Stimulated activated CD8-positive, alpha-beta memory T cell treated with anti-CD3 and anti-CD28 coated beads, Interleukin-12 subunit alpha, Interleukin-12 subunit beta, amount 100 ng/mL, for 4 hours (primary cell): ENCODE measurements at regions not wholly inside any gene's neighbourhood (a gene's known extent, or its start where the extent isn't known, plus 50 kb on each side); places are given as distances from the start of the nearest gene placed in this dataset.

ENCODE experiments used
- DNase-seq: peaks from one replicate; pipeline ENCODE4 v3.0.0-alpha.2; 2020; ENCODE audit warnings: low read depth

DNA sequence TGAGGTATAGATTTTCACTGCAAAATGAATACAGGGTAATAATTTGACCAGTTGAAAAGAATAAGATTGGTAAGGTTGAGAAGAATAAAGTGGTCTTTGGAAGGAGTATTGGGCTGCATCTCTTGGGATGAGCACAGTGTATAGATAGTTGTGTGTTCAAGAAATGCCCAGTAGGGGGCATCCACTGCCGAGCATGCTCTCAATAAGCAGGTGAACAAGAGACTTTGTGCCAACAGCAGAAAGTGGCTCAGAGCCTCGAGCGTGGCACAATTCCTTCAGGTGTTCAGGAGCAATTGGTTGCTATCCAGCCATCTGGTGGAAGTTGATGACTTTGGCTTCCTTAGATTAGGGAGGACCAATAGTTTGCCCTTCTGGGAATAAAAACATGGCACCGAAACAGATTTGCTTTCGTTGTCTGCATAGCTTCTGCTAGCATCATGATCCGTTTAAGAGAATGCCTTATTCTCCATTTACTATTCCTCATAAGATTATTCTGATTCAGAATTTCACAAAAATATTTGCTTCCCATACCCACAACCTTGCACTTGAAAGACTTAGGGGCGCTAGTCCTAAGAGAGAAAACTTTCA lies 258.1 kb upstream of the NEIL3 start:
- no peak for DNase-seq

- DNase-seq: no peak
Measured at GRCh38 chr4:177052211-177052934, 257.3 kb upstream of the NEIL3 start.

GRCh38 chr4:177057186-177057585 lies 252.5 kb upstream of the NEIL3 start:
- DNase-seq: no peak

GRCh38 chr4:177064116-177064515 lies 245.6 kb upstream of the NEIL3 start:
- DNase-seq: no peak

DNA sequence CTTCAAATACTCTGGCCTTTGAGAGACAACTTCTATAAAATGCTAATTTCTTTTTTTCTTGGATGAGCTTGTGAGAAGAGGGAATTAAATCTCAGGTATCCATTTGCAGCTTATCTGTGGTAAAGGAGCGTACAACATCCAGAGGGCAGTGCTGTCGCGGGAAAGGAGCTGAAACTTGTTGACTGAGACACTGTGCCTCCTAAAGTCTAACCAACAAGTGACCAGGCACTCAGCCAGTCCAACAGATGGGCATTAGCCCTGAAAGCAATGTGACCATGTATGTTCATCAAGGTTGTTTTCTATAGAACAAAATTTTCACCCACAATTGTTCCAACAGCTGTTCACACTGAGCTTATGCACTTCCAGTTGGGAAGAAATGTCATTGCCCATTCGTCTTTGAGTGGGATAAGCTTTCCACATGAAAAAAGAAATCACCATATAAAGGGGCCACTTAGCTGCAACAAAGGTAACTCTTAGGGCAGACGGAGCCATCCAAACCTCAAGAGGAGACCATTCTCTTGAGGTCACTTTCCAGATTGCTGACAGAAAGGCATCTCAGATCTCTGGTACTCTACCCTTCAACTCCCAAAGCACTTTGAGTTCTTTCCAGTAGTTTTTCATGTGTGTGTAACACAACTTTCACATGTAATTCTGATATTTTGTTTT lies 244.8 kb upstream of the NEIL3 start:
- DNase-seq: no peak

GRCh38 chr4:177066746-177067145 lies 242.9 kb upstream of the NEIL3 start:
- no peak for DNase-seq

- DNase-seq: no peak
Measured at GRCh38 chr4:177070533-177071058, 239.1 kb upstream of the NEIL3 start.

- DNase-seq: no peak
Measured at GRCh38 chr4:177077095-177077971, 232.3 kb upstream of the NEIL3 start.

DNA sequence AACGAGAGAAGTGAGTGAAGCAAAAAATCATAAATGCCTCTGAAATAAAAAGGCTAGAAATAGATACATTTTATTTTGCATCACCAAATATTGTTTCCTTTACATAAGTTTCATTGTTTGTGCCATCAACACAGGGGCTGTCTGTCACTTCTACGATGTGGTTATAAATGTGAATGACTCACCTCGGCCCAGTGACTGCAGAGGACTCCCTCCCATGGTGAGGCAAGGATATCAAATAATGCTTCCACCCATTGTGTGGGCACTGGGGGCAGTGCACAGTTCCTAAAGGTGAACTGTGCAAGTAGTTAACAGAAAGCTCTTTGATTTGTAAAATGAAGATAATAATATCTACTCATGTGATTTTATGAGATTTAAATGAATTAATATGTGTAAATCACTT lies 230.3 kb upstream of the NEIL3 start:
- no peak for DNase-seq

- no peak for DNase-seq
Measured at GRCh38 chr4:177080388-177080787, 229.3 kb upstream of the NEIL3 start.

GRCh38 chr4:177087060-177087459 lies 222.6 kb upstream of the NEIL3 start:
- DNase-seq: no peak

DNA sequence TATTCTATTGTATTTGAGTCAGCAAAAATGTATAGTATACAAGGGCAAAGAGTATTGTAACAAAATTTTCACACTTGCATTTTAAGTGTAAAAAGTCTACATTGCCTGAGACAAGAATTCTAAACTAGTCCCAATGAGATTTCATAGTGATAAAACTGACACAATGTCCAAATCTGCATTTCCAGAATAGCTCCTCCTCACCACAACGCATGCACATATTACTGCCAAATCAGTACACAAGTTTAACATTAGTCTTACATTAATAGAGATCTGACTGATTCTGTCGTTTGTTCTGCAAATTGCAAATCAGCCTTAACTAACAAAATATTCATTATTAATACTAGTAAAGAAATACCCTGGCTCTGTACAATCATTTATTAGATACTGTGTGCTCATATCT lies 222.2 kb upstream of the NEIL3 start:
- no peak for DNase-seq

DNA sequence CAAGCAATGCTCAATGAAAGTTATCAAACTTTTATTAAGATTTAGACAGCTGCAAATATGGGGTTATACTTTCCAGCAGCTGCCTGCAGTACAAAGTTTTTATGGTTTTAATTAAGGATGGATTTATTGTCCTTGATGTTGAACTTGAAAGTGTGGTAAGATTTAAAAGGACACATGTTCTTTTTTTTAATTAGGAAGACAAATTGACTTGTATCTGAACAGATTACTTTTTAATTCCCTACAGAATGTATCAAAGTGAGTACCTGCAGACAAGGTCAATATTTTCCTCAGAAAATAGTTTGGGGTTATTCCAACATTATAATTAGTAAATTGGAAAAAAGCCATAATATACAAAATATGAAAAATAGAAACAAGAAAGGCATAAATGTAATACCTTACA lies 218.2 kb upstream of the NEIL3 start:
- DNase-seq: no peak

DNA sequence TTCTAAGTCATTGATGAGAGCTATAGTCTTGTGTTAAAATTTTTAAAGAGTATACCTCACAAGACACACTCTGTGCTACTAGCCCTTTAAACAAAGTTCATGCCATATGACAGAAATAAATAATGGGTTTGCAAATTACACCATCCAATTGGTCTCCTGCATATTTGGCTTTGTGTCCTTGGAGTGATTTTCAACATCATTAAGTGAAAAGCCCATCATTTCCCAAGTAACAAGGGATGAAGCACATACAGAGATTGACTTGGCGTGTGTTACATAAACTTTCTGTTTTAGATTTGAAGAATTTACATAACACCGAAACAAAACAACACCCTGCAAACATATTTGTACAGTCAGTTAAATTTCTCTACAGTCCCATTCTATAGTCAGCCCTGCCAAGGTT lies 216.9 kb upstream of the NEIL3 start:
- no peak for DNase-seq

- no peak for DNase-seq
Measured at GRCh38 chr4:177093964-177094363, 215.7 kb upstream of the NEIL3 start.

- DNase-seq: no peak
Measured at GRCh38 chr4:177097291-177097690, 212.4 kb upstream of the NEIL3 start.

DNA sequence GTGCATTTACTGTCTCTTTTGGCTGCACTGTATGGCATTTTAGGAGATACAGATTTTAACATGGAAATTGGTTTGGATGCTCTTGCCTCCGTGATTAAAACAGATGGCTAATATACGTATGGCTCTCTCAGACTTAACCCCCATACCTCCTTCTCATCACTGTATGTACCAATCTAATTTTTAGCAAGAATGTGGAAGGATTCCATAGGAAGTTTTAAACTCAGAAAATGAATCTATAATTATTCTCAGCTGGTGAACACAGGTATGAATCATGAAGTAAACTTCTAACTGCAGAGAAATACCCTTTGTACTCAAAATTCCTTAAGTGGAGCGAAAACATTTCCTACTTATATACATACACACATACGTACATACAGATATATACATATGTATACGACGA lies 210.5 kb upstream of the NEIL3 start:
- no peak for DNase-seq

DNA sequence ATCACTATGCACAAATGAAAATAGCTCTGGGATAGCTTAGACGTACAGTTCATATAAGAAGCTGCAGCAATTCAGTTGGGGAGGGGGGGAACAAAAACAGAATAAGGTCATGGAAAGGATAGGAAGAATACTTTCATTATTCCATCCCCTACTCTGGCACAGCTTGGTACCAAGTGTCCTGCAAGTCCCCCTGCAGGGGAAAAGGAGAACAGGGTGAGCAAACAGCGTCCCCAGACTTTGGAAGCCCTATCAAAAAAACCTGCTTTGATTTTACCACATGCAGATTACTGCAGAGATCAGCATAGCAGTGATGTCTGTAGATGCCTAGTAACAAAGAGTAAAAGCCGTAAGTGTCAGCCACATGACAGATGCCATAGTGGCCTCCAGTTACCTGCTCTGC lies 209.4 kb upstream of the NEIL3 start:
- DNase-seq: no peak

- DNase-seq: no peak
Measured at GRCh38 chr4:177103619-177104018, 206.1 kb upstream of the NEIL3 start.

DNA sequence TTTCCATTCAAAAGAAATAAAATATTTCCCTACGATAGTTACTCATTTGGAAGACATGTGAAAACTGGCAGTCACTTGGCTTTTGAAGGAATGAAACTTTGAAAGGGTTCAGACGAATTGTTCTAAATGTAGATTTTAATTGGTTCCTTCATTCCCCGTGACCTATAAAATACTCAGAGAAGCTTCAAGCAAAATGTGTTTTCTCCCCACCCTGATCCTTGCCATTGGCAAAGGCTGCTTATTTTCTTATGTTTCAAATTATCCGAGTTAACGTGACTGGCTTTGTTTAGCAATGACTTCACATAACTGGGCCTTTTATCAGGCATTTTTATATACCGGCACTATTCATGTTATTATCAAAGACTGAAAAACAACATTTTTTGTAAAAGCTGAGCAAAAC lies 204.1 kb upstream of the NEIL3 start:
- DNase-seq: no peak

GRCh38 chr4:177107288-177107921 lies 202.3 kb upstream of the NEIL3 start:
- DNase-seq: no peak

DNA sequence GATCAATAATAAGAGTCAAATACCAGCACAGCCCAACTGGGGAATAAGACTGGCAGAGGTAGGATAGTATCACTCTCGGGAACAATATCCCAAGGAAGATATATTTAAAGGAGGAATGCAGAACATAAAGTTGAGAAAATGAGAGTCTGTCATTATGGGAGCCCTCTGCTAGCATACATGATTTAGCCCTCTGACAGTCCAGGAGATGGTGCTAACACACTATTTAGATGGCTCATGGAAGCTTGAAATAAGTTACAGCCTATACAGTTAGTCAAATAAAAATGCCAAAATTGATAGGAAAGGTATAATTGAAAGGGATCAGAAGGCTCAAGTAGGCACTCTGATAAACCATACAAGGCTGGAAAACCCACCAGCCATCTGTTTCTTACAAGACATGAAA lies 201.0 kb upstream of the NEIL3 start:
- no peak for DNase-seq
